ENCODE measurements at regions not wholly inside any gene's neighbourhood (a gene's known extent, or its start where the extent isn't known, plus 50 kb on each side); places are given as distances from the start of the nearest gene placed in this dataset.
"Not testable (repeated sequence)": the region's sequence is repeated elsewhere in the genome, so short reads cannot be mapped to it uniquely, and the experiment has no call there.

GRCh38 chr9:124084087-124084486 lies 72.5 kb downstream of the LHX2 start:
- DNase-seq (ENCODE audit: low read depth): peak; percentile 62

- no peak for DNase-seq (ENCODE audit: low read depth)
Measured at GRCh38 chr9:124087226-124087625, 75.7 kb downstream of the LHX2 start.

GRCh38 chr9:124088476-124088837 lies 76.9 kb downstream of the LHX2 start:
- no peak for DNase-seq (ENCODE audit: low read depth)

GRCh38 chr9:124089631-124090488 lies 78.3 kb downstream of the LHX2 start:
- peak; percentile 21 for DNase-seq (ENCODE audit: low read depth)

- peak; percentile 54 for DNase-seq (ENCODE audit: low read depth)
Measured at GRCh38 chr9:124098141-124098905, 86.8 kb downstream of the LHX2 start.

GRCh38 chr9:124099860-124100259 lies 88.3 kb downstream of the LHX2 start:
- DNase-seq (ENCODE audit: low read depth): no peak

GRCh38 chr9:124101215-124101968 lies 89.8 kb downstream of the LHX2 start:
- DNase-seq (ENCODE audit: low read depth): no peak

- DNase-seq (ENCODE audit: low read depth): no peak
Measured at GRCh38 chr9:124101969-124102345, 90.4 kb downstream of the LHX2 start.

- no peak for DNase-seq (ENCODE audit: low read depth)
Measured at GRCh38 chr9:124102363-124102762, 90.8 kb downstream of the LHX2 start.

GRCh38 chr9:124105266-124105665 lies 93.7 kb downstream of the LHX2 start:
- no peak for DNase-seq (ENCODE audit: low read depth)

GRCh38 chr9:124108216-124108615 lies 96.6 kb downstream of the LHX2 start:
- no peak for DNase-seq (ENCODE audit: low read depth)

- peak; percentile 64 for DNase-seq (ENCODE audit: low read depth)
Measured at GRCh38 chr9:124110307-124110915, 98.8 kb downstream of the LHX2 start.

GRCh38 chr9:124116683-124117363 lies 105.3 kb downstream of the LHX2 start:
- no peak for DNase-seq (ENCODE audit: low read depth)

GRCh38 chr9:124118894-124119293 lies 107.3 kb downstream of the LHX2 start:
- no peak for DNase-seq (ENCODE audit: low read depth)

- no peak for DNase-seq (ENCODE audit: low read depth)
Measured at GRCh38 chr9:124120272-124120671, 108.7 kb downstream of the LHX2 start.

GRCh38 chr9:124121725-124122124 lies 110.2 kb downstream of the LHX2 start:
- no peak for DNase-seq (ENCODE audit: low read depth)

- DNase-seq (ENCODE audit: low read depth): peak; percentile 35
Measured at GRCh38 chr9:124122321-124122720, 110.8 kb downstream of the LHX2 start.

GRCh38 chr9:124122813-124123462 lies 111.4 kb downstream of the LHX2 start:
- DNase-seq (ENCODE audit: low read depth): peak; percentile 45

GRCh38 chr9:124123621-124124020 lies 112.1 kb downstream of the LHX2 start:
- not testable (repeated sequence) for DNase-seq (ENCODE audit: low read depth)

GRCh38 chr9:124124729-124125650 lies 113.4 kb downstream of the LHX2 start:
- DNase-seq (ENCODE audit: low read depth): no peak

All from M059J (cell line).